GM12865 (cell line): ENCODE measurements at regions not wholly inside any gene's neighbourhood (a gene's known extent, or its start where the extent isn't known, plus 50 kb on each side); places are given as distances from the start of the nearest gene placed in this dataset.

ENCODE experiments used
- DNase-seq: peaks from one replicate; pipeline ENCODE4 v3.0.0; 2010; ENCODE audit warnings: low read depth
- H3K4me3 ChIP-seq: 2 replicates; pipeline ENCODE4 v1.5.1; 2011; ENCODE audit warnings: mild to moderate bottlenecking, low read depth, low read length, control low read depth
- TF ChIP-seq, protein P1 (sequence below): IDR thresholded peaks from 2 replicates; pipeline ENCODE4 v1.5.1; 2011; ENCODE audit warnings: low read length, control low read depth, low read depth, inconsistent platforms; ENCODE audit not compliant: insufficient read depth; ENCODE audit errors: missing control alignments

DNA sequence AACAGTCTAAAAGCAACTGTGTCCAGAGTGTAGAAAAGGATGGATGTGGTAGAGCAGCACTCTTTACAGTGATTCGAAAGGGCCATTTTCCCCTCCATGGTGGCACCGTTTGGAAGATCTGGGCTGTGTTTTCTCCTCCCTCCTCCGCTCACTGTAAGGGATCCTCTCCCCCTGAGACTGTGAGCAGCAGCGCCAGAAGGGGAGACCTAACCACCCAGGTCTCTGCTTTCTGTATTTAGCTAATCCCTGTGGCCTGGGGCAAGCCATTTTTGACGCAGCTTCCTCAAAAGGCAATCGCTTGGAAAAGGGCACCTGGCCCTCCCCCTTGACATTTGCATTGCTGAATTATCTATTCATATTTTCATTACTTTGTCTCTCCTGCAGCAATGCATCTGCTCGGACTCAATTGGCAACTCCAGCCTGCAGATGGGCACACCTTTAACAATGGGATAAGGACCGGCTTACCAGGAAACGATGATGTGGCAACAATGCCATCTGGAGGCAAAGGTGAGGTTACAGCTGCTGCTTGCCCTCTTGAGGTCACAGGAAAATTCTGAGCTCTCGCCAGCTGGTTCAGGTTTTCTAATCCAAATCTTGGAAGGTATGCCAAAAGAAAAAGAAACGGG is 244.3 kb upstream of the WWC1 start:
- TF ChIP-seq, protein P1, sequence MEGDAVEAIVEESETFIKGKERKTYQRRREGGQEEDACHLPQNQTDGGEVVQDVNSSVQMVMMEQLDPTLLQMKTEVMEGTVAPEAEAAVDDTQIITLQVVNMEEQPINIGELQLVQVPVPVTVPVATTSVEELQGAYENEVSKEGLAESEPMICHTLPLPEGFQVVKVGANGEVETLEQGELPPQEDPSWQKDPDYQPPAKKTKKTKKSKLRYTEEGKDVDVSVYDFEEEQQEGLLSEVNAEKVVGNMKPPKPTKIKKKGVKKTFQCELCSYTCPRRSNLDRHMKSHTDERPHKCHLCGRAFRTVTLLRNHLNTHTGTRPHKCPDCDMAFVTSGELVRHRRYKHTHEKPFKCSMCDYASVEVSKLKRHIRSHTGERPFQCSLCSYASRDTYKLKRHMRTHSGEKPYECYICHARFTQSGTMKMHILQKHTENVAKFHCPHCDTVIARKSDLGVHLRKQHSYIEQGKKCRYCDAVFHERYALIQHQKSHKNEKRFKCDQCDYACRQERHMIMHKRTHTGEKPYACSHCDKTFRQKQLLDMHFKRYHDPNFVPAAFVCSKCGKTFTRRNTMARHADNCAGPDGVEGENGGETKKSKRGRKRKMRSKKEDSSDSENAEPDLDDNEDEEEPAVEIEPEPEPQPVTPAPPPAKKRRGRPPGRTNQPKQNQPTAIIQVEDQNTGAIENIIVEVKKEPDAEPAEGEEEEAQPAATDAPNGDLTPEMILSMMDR: peak; percentile 44
- H3K4me3 ChIP-seq: no peak overlapping the region
- peak; percentile 52 for DNase-seq

DNA sequence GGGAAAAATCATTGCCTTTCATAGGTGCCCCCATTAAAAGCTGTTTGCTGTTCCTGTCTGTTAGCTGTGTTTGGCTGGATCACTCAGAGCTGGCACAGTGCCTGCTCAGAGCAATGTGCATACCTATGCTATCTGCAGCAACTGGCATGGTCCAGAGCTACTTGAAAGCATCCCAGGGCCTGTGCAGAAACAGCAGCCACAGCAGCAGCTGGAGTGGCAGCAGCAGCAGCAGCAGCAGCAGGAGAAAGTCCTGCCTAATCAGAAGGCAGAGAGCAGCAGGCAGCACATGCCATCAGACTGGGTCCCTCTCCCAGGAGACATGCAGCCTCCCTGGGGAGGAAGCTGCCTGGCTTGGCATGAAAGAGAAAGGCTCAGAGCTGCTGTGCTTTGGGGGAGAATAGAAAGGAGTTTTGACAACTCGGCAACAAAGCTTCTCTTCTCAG is 243.8 kb upstream of the WWC1 start:
- TF ChIP-seq, protein P1: no peak
- H3K4me3 ChIP-seq: no peak overlapping the region
- DNase-seq: no peak

DNA sequence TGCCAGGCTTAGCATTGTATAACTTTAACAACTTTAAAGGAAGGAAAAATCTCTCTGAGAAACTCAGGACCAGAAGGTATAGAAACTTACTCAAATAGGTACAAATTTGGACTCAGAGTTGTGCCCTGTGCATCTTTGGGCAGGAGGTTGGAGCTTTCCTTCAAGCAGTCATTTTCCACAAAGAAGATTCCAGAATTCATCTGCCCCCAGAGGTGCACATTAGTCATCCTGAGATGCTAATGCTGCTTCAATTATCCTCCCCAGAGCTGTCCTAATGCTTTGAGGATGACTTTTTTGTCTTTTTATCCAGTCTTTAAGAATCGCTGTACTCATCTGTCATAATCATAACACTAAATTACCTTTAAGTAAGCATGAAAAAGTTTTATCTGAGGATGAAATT is 243.0 kb upstream of the WWC1 start:
- TF ChIP-seq, protein P1: no peak
- no peak for DNase-seq

DNA sequence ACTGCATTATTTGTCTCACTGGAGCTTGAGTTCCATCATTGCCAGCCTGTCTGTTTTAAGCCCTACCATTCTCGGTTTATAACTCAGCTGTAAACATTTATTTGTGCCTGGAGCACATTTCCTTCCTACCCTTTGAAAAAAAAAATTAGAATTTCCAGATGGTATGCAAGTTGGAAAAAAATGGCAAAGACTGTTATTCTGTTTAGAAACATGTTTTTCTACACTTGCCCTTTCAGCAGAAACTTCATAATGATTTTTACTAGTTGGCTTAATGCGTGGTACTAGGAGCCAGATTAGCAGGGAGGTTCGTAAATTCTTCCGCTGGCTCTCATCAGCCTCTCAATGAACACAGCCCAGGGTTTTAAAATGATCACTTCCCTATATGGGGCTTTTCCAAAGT is 238.8 kb upstream of the WWC1 start:
- DNase-seq: no peak
- H3K4me3 ChIP-seq: no peak overlapping the region
- TF ChIP-seq, protein P1: no peak

More for the DNA sequence above, 243.0 kb upstream of the WWC1 start:
- no peak overlapping the region for H3K4me3 ChIP-seq

DNA sequence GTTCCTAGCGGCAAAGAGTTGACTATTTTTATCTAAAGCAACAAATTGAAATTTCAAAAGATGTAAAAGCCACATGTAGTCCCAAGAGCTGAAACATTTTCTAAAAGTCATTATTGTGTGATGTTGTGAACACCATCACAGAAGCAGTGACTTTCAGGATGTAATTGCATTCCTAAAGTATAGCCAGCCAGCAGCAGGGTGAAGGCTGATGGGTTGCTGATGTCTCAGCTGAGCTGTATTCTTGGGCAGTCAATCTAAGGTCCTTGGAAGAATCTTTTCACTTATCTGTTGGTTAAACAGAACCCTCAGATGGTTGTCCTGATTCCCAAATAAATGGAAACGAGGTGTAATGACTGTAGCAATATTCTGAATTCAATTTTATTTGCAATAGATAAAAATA is 237.4 kb upstream of the WWC1 start:
- no peak for DNase-seq
- H3K4me3 ChIP-seq: no peak overlapping the region
- TF ChIP-seq, protein P1: no peak

DNA sequence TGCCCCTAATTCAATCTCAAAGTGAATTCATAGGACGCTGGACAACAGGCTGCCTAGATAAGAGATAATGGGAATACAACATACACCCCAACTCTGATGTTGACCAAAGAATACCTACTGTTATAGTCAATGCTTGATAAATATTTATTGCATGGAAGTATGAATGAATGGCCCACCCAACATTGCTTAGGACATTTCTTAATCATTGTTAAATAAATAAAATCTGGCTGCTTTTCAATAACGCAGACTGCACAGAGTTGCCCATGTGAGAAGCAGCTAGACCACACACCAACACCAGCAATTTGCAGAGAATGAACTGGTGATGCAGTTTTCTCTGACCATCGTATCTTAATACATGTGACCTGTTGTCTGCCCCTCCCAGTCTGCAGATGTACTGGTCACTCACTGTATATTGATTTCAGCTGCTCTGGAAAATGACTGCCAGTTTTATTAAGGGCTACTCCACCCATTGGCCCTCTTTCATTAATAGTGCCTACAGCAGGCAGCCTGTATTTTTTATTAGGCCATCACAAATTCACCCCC is 236.2 kb upstream of the WWC1 start:
- no peak for DNase-seq
- TF ChIP-seq, protein P1: no peak
- no peak overlapping the region for H3K4me3 ChIP-seq

DNA sequence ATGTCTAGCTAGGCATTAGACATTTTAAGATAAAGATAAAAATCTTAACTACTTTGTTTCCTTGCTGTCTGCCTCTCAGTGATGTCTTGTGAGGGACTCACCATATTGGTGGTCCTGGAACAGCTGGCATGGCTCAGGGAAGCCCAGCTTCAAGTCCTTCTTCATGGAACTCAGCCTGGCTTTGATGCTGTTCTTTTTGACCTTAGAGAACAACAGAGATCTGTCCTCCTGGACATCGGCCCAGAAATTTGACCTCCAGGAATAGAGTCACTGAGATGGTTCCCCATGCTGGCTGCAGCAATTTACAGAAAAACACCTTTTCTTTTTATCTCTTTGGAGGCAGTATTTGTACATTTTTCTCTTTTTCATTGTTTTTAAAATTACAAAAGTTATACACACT is 235.5 kb upstream of the WWC1 start:
- no peak for DNase-seq

More for the DNA sequence above, 235.5 kb upstream of the WWC1 start:
- no peak overlapping the region for H3K4me3 ChIP-seq
- TF ChIP-seq, protein P1: no peak
